NT2/D1 (cell line): ENCODE measurements at regions not wholly inside any gene's neighbourhood (a gene's known extent, or its start where the extent isn't known, plus 50 kb on each side); places are given as distances from the start of the nearest gene placed in this dataset.
A peak's percentile ranks its signal among the peaks of the same experiment; 100 is the strongest.

Experiments
- DNase-seq: peaks from one replicate; pipeline ENCODE4 v3.0.0-alpha.2; 2011; ENCODE audit warnings: low read depth, low spot score
- H3K27me3 ChIP-seq: 2 replicates; pipeline ENCODE4 v1.6.0; 2011; ENCODE audit warnings: mild to moderate bottlenecking; ENCODE audit not compliant: insufficient read length, insufficient read depth
- H3K36me3 ChIP-seq: 2 replicates; pipeline ENCODE4 v1.6.1; 2011; ENCODE audit warnings: mild to moderate bottlenecking, low read length, mixed read lengths; ENCODE audit not compliant: insufficient read depth, insufficient read length
- H3K4me1 ChIP-seq: 2 replicates; pipeline ENCODE4 v1.5.1; 2011; ENCODE audit not compliant: insufficient read depth, insufficient read length
- H3K4me3 ChIP-seq: 2 replicates; pipeline ENCODE4 v1.5.1; 2011; ENCODE audit warnings: low read depth; ENCODE audit not compliant: insufficient read length
- H3K9ac ChIP-seq: 2 replicates; pipeline ENCODE4 v1.6.0; 2011; ENCODE audit warnings: low read depth; ENCODE audit not compliant: insufficient read length
- H3K9me3 ChIP-seq: 2 replicates; pipeline ENCODE4 v1.5.1; 2011; ENCODE audit warnings: mild to moderate bottlenecking, low read length; ENCODE audit not compliant: insufficient read depth
- SUZ12 ChIP-seq: IDR thresholded peaks from 2 replicates; pipeline ENCODE4 v1.6.1; 2011; ENCODE audit not compliant: insufficient read length, insufficient read depth; ENCODE audit errors: extremely low read depth
- YY1 ChIP-seq: IDR thresholded peaks from 2 replicates; pipeline ENCODE4 v1.6.1; 2011; ENCODE audit not compliant: insufficient read length, insufficient read depth
- ZNF274 ChIP-seq: IDR thresholded peaks from 2 replicates; pipeline ENCODE4 v1.6.1; 2011; ENCODE audit warnings: mild to moderate bottlenecking, low read depth, low read length

- Histone ChIP-seq H3K4me3 (no peak overlapping the region), H3K4me1 (peaks cover 10% of the 10 kb centered on the region), H3K27me3 (no peaks in the 10 kb centered on the region), H3K36me3 (no peaks in the 10 kb centered on the region), H3K9me3 (peaks cover 42% of the 10 kb centered on the region), H3K9ac (no peak overlapping the region)
- DNase-seq, result no peak
- TF ChIP-seq ZNF274, result no peak
- no peak for TF ChIP-seq SUZ12
- no peak for TF ChIP-seq YY1
Measured at GRCh38 chr2:120662046-120662445, 73.6 kb upstream of the GLI2 start.

GRCh38 chr2:120662746-120663145 lies 72.9 kb upstream of the GLI2 start:
- H3K9me3 ChIP-seq, result peaks cover 49% of the 10 kb centered on the region

GRCh38 chr2:120666433-120666832 lies 69.2 kb upstream of the GLI2 start:
- Histone ChIP-seq H3K36me3 (no peaks in the 10 kb centered on the region), H3K4me1 (peaks cover 3% of the 10 kb centered on the region), H3K4me3 (no peak overlapping the region), H3K9me3 (peaks cover 39% of the 10 kb centered on the region), H3K27me3 (peaks cover 33% of the 10 kb centered on the region), H3K9ac (no peak overlapping the region)
- no peak for DNase-seq
- TF ChIP-seq ZNF274 (no peak), SUZ12 (no peak), YY1 (no peak)

More at GRCh38 chr2:120662746-120663145, 72.9 kb upstream of the GLI2 start:
- no peak for TF ChIP-seq YY1
- no peak for TF ChIP-seq SUZ12
- no peak for TF ChIP-seq ZNF274
- no peak overlapping the region for H3K4me3 ChIP-seq
- DNase-seq, result no peak
- H3K4me1 ChIP-seq, result peaks cover 10% of the 10 kb centered on the region
- no peaks in the 10 kb centered on the region for H3K36me3 ChIP-seq
- H3K27me3 ChIP-seq, result no peaks in the 10 kb centered on the region
- H3K9ac ChIP-seq, result no peak overlapping the region

GRCh38 chr2:120667981-120668380 lies 67.7 kb upstream of the GLI2 start:
- H3K27me3 ChIP-seq, result peaks cover 43% of the 10 kb centered on the region
- no peak overlapping the region for H3K9ac ChIP-seq
- DNase-seq, result no peak
- H3K9me3 ChIP-seq, result peaks cover 39% of the 10 kb centered on the region
- no peaks in the 10 kb centered on the region for H3K36me3 ChIP-seq
- H3K4me3 ChIP-seq, result no peak overlapping the region
- TF ChIP-seq YY1 (no peak), ZNF274 (no peak), SUZ12 (no peak)
- H3K4me1 ChIP-seq, result no peaks in the 10 kb centered on the region

GRCh38 chr2:120669121-120669952 lies 66.3 kb upstream of the GLI2 start:
- peaks cover 2% of the 10 kb centered on the region for H3K4me1 ChIP-seq
- DNase-seq, result peak; percentile 30
- TF ChIP-seq YY1 (no peak), SUZ12 (no peak), ZNF274 (no peak)
- H3K9me3 ChIP-seq, result peaks cover 32% of the 10 kb centered on the region
- no peaks in the 10 kb centered on the region for H3K36me3 ChIP-seq
- H3K27me3 ChIP-seq, result peaks cover 56% of the 10 kb centered on the region
- peak overlapping the region; percentile 21 for H3K9ac ChIP-seq
- no peak overlapping the region for H3K4me3 ChIP-seq

DNA sequence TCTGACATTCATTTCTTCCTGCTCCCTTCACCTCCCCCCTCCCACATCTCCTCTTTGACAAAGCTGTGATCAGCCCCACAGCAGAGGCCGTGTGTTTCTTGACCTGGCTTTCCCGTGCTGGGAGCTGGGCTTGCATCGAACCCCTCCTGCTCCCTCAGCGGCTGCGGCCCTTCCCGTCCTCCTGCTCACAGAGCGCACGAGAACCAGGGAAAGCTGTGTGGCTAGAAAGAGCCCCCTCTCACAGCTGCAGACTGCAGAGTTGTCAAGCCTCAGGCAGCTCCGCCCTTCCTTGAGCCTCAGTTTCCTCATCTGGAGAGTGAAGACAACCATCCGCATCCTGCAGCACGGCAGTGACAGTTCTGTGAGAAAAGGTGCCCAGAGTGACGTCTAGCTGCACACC lies 65.7 kb upstream of the GLI2 start:
- no peaks in the 10 kb centered on the region for H3K36me3 ChIP-seq
- H3K4me1 ChIP-seq, result peaks cover 2% of the 10 kb centered on the region
- TF ChIP-seq ZNF274 (no peak), YY1 (no peak), SUZ12 (no peak)
- peaks cover 26% of the 10 kb centered on the region for H3K9me3 ChIP-seq
- H3K27me3 ChIP-seq, result peaks cover 63% of the 10 kb centered on the region
- peak overlapping the region; percentile 21 for H3K9ac ChIP-seq
- DNase-seq, result no peak
- no peak overlapping the region for H3K4me3 ChIP-seq

GRCh38 chr2:120670371-120670770 lies 65.3 kb upstream of the GLI2 start:
- Histone ChIP-seq H3K9me3 (peaks cover 24% of the 10 kb centered on the region), H3K27me3 (peaks cover 67% of the 10 kb centered on the region), H3K4me3 (no peak overlapping the region), H3K4me1 (peaks cover 2% of the 10 kb centered on the region), H3K36me3 (no peaks in the 10 kb centered on the region), H3K9ac (no peak overlapping the region)
- TF ChIP-seq SUZ12, result no peak
- TF ChIP-seq YY1, result no peak
- TF ChIP-seq ZNF274, result no peak
- DNase-seq, result no peak
